HFFc6 (cell line): ENCODE measurements at regions not wholly inside any gene's neighbourhood (a gene's known extent, or its start where the extent isn't known, plus 50 kb on each side); places are given as distances from the start of the nearest gene placed in this dataset.

Experiments
- DNase-seq: peaks from one replicate; pipeline ENCODE4 v3.0.0-alpha.2; 2018
- H3K27ac Mint-ChIP-seq: 2 replicates; pipeline ENCODE4 v1.8.0; 2020; ENCODE audit warnings: mild to moderate bottlenecking, mixed read lengths
- H3K27me3 Mint-ChIP-seq: 2 replicates; pipeline ENCODE4 v1.8.0; 2021; ENCODE audit warnings: mild to moderate bottlenecking, moderate library complexity, mixed read lengths; ENCODE audit not compliant: insufficient read depth
- H3K36me3 Mint-ChIP-seq: 2 replicates; pipeline ENCODE4 v1.8.0; 2021; ENCODE audit warnings: low read depth, mixed read lengths
- H3K4me1 Mint-ChIP-seq: 2 replicates; pipeline ENCODE4 v1.8.0; 2020; ENCODE audit warnings: low read depth, mixed read lengths
- H3K4me3 Mint-ChIP-seq: 2 replicates; pipeline ENCODE4 v1.8.0; 2020; ENCODE audit warnings: mild to moderate bottlenecking, moderate library complexity, mixed read lengths
- H3K9me3 Mint-ChIP-seq: 2 replicates; pipeline ENCODE4 v1.8.0; 2020; ENCODE audit warnings: mild to moderate bottlenecking, mixed read lengths
- TF ChIP-seq, protein P1 (sequence below): fragments of 200-600 bp; sonication (generic); IDR thresholded peaks from 2 replicates; pipeline ENCODE4 v1.5.0; 2021; ENCODE audit warnings: antibody characterized with exemption, mild to moderate bottlenecking

DNA sequence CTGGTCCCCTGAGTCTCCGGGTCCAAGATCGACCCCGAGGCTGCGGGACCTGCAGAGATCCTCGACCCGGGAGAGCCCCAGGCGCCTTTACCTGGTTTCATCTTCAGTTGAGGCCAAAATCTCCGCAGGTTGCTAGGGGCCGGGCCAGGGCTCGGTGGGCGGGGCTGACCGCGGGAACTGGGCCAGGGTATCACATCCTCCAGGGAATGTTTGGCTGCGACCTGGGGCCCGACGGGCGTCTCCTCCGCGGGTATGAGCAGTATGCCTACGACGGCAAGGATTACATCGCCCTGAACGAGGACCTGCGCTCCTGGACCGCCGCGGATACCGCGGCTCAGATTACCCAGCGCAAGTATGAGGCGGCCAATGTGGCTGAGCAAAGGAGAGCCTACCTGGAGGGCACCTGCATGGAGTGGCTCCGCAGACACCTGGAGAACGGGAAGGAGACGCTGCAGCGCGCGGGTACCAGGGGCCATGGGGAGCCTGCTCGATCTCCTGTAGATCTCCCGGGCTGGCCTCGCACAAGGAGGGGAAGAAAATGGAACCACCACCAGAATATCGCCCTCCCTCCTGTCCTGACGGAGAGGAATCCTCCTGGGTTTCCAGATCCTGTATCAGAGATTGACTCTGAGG is 53.8 kb upstream of the POLR1H start:
- no peak for DNase-seq
- Mint-ChIP-seq H3K27ac (no peak overlapping the region), H3K4me3 (peak overlapping the region; percentile 73), H3K4me1 (peaks cover 16% of the 10 kb centered on the region), H3K36me3 (no peaks in the 10 kb centered on the region), H3K9me3 (no peaks in the 10 kb centered on the region), H3K27me3 (peaks cover 26% of the 10 kb centered on the region)
- TF ChIP-seq, protein P1, sequence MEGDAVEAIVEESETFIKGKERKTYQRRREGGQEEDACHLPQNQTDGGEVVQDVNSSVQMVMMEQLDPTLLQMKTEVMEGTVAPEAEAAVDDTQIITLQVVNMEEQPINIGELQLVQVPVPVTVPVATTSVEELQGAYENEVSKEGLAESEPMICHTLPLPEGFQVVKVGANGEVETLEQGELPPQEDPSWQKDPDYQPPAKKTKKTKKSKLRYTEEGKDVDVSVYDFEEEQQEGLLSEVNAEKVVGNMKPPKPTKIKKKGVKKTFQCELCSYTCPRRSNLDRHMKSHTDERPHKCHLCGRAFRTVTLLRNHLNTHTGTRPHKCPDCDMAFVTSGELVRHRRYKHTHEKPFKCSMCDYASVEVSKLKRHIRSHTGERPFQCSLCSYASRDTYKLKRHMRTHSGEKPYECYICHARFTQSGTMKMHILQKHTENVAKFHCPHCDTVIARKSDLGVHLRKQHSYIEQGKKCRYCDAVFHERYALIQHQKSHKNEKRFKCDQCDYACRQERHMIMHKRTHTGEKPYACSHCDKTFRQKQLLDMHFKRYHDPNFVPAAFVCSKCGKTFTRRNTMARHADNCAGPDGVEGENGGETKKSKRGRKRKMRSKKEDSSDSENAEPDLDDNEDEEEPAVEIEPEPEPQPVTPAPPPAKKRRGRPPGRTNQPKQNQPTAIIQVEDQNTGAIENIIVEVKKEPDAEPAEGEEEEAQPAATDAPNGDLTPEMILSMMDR: no peak

DNA sequence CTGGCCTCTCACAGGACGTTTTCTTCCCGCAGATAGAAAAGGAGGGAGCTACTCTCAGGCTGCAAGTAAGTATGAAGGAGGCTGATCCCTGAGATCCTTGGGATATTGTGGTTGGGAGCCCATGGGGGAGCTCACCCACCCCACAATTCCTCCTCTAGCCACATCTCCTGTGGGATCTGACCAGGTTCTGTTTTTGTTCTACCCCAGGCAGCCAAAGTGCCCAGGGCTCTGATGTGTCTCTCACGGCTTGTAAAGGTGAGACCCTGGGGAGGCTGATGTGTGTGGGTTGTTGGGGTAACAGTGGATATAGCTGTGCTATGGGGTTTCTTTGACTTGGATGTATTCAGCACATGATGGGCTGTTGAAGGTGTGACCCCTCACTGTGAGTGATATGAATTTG is 52.0 kb upstream of the POLR1H start:
- H3K9me3 Mint-ChIP-seq: no peaks in the 10 kb centered on the region
- no peak overlapping the region for H3K27ac Mint-ChIP-seq
- H3K36me3 Mint-ChIP-seq: no peaks in the 10 kb centered on the region; the same call in 1 of the 2 replicates
- peaks cover 26% of the 10 kb centered on the region for H3K27me3 Mint-ChIP-seq
- H3K4me3 Mint-ChIP-seq: no peak overlapping the region
- peaks cover 16% of the 10 kb centered on the region for H3K4me1 Mint-ChIP-seq
- DNase-seq: no peak
- TF ChIP-seq, protein P1: no peak
